ENCODE measurements at regions not wholly inside any gene's neighbourhood (a gene's known extent, or its start where the extent isn't known, plus 50 kb on each side); places are given as distances from the start of the nearest gene placed in this dataset.

GRCh38 chr7:94298943-94299342, 95.8 kb upstream of the COL1A2 start:
- peak overlapping the region; percentile 41 to 81 for H4K8ac ChIP-seq (ENCODE audit: low read depth in 2 of 2, low read length in 2 of 2)
- intact Hi-C loops (cut with micrococcal nuclease), result no loop called here
- peak overlapping the region; percentile 76 for H4K5ac ChIP-seq (ENCODE audit: low read depth, low read length)
- in situ Hi-C loops (cut with MboI; ENCODE audit: low sequenced_read_pairs), result loop anchor here (5.0 to 25.0 kb wide), 3 partner anchors 98 to 1188 kb away; partner anchors contain the start of gene ASB4
- TF ChIP-seq ELK1 (IDR thresholded peaks at IDR 0.05; ENCODE audit: borderline replicate concordance, low read depth, low read length) (no peak), MAZ (IDR thresholded peaks at IDR 0.05; ENCODE audit: borderline replicate concordance, low read depth, low read length) (no peak), POLR2A (IDR thresholded peaks at IDR 0.05; ENCODE audit: low read depth, low read length) (peak; percentile 21; the same call in 1 of the 2 replicates), RAD21 (IDR thresholded peaks at IDR 0.05; ENCODE audit: low read length) (no peak), SMC3 (IDR thresholded peaks at IDR 0.05; ENCODE audit: low read depth, low read length) (no peak), MXI1 (IDR thresholded peaks at IDR 0.05; ENCODE audit: borderline replicate concordance, low read depth, low read length) (no peak), CEBPB (IDR thresholded peaks at IDR 0.05; ENCODE audit: low read depth, low read length) (peak; percentile 73), FOS (IDR thresholded peaks at IDR 0.05; ENCODE audit: low read depth, low read length) (peak; percentile 31; the same call in 1 of the 2 replicates), MAFK (IDR thresholded peaks at IDR 0.05; ENCODE audit: low read depth, low read length) (no peak), BHLHE40 (IDR thresholded peaks at IDR 0.05; ENCODE audit: low read depth, low read length) (no peak), USF2 (IDR thresholded peaks at IDR 0.05; ENCODE audit: low read depth, low read length) (no peak), RCOR1 (IDR thresholded peaks at IDR 0.05; ENCODE audit: insufficient replicate concordance, low read length) (no peak)
- peak overlapping the region; percentile 77 for H3K4me2 ChIP-seq (ENCODE audit: low read depth, low read length)
- H3K4me1 ChIP-seq (ENCODE audit: control insufficient read depth, insufficient read depth, low read length), result peaks cover 29% of the 10 kb centered on the region
- peak overlapping the region; percentile 82 for H3K23ac ChIP-seq (ENCODE audit: low read depth, low read length)
- dilution Hi-C loops (cut with HindIII; ENCODE audit: low sequenced_read_pairs, unreplicated experiment), result no loop called here
- no peaks in the 10 kb centered on the region for H4K20me1 ChIP-seq (ENCODE audit: insufficient read depth, low read length)
- no peaks in the 10 kb centered on the region for H3K36me3 ChIP-seq (ENCODE audit: control insufficient read depth, insufficient read depth, low read length)
- CTCF ChIA-PET, result interaction anchor here (1.1 to 2.2 kb wide), 4 partner anchors 10 to 96 kb away, joined by 3 to 7 read pairs (median 6); partner anchors contain the start of gene COL1A2
- H4K91ac ChIP-seq (ENCODE audit: insufficient read depth, low read depth, low read length), result peak overlapping the region; percentile 97
- peaks cover 15 to 47% of the 10 kb centered on the region in 2 experiments for H3K79me1 ChIP-seq (ENCODE audit: low read depth in 1 of 2, low read length in 2 of 2)
- peak overlapping the region; percentile 48 for H3K9ac ChIP-seq (ENCODE audit: low read depth, low read length)
- H3K56ac ChIP-seq (ENCODE audit: extremely low read depth, insufficient read depth, low read length), result peak overlapping the region; percentile 99
- H3K9me1 ChIP-seq (ENCODE audit: insufficient read depth, low read length), result peaks cover 10% of the 10 kb centered on the region; the same call in 1 of the 2 replicates
- H2BK15ac ChIP-seq (ENCODE audit: low read depth, low read length), result peak overlapping the region; percentile 52; the same call in 2 of the 3 replicates
- ATAC-seq (ENCODE audit: low read depth) (peak; percentile 3), DNase-seq (peak; percentile 83)
- peak overlapping the region; percentile 94 for H2BK120ac ChIP-seq (ENCODE audit: low read depth, low read length)
- H3K27me3 ChIP-seq (ENCODE audit: control insufficient read depth, insufficient read depth, low read length), result no peaks in the 10 kb centered on the region
- POLR2A ChIA-PET (ENCODE audit: unreplicated experiment), result interaction anchor here (0.9 to 8.1 kb wide), 6 partner anchors 70 to 102 kb away, joined by 3 to 169 read pairs (median 43); partner anchors contain the start of gene COL1A2
- no peak overlapping the region for H2AK9ac ChIP-seq (replicated peaks; ENCODE audit: low read depth, low read length, poor library complexity)
- H3K9me3 ChIP-seq (ENCODE audit: control insufficient read depth, insufficient read depth, low read length), result no peaks in the 10 kb centered on the region
- H3K27ac ChIP-seq (ENCODE audit: insufficient read depth, low read length), result peak overlapping the region; percentile 95
- peak overlapping the region; percentile 88 for H2AK5ac ChIP-seq (ENCODE audit: low read depth, low read length)
- H2BK5ac ChIP-seq (ENCODE audit: low read depth, low read length, poor library complexity, severe bottlenecking), result peak overlapping the region; percentile 100
- H3K4me3 ChIP-seq (ENCODE audit: insufficient read depth, low read depth, low read length), result no peak overlapping the region; the same call in 1 of the 2 replicates
- H3K14ac ChIP-seq (replicated peaks; ENCODE audit: low read depth, low read length), result peak overlapping the region; percentile 89
- peak overlapping the region; percentile 91 for H2BK20ac ChIP-seq (ENCODE audit: low read depth, low read length)
- BruUV-seq (replicated peaks), result no TSS peak
- no CpG with 5 or more reads among the region's 3 CpGs for WGBS, 2 experiments (ENCODE audit: extremely low coverage in 2 of 2, insufficient read length in 1 of 2)
- H3K18ac ChIP-seq (ENCODE audit: low read depth, low read length), result peak overlapping the region; percentile 96
- H3K4ac ChIP-seq (ENCODE audit: low read depth, low read length), result peak overlapping the region; percentile 98
- H2AFZ ChIP-seq (replicated peaks; ENCODE audit: low read length, poor library complexity), result peak overlapping the region; percentile 53

Measured in IMR-90 (cell line).